RKO (cell line): ENCODE measurements at regions not wholly inside any gene's neighbourhood (a gene's known extent, or its start where the extent isn't known, plus 50 kb on each side); places are given as distances from the start of the nearest gene placed in this dataset.

ENCODE experiments used
- DNase-seq: peaks from one replicate; pipeline ENCODE4 v3.0.0-alpha.2; 2016; ENCODE audit warnings: low spot score

- DNase-seq = no peak
Observed at GRCh38 chrX:155682834-155683233, 70.1 kb upstream of the TMLHE start.

- DNase-seq = no peak
Observed at GRCh38 chrX:155679715-155680114, 67.0 kb upstream of the TMLHE start.

GRCh38 chrX:155673338-155673737, 60.6 kb upstream of the TMLHE start:
- no peak for DNase-seq

- DNase-seq = no peak
Observed at GRCh38 chrX:155666741-155667140, 54.0 kb upstream of the TMLHE start.
